Upper lobe of left lung (tissue), 6 donors: ENCODE measurements at regions not wholly inside any gene's neighbourhood (a gene's known extent, or its start where the extent isn't known, plus 50 kb on each side); places are given as distances from the start of the nearest gene placed in this dataset.
"Not testable (repeated sequence)": the region's sequence is repeated elsewhere in the genome, so short reads cannot be mapped to it uniquely, and the experiment has no call there.

ENCODE experiments used
- ATAC-seq, 2 donors: fragments of 200-7000 bp; cut with Tn5 transposase; one replicate each; pipeline ENCODE4 v1.9.1; 2022; ENCODE audit warnings: mild to moderate bottlenecking in 2 of 2, moderate library complexity in 2 of 2; ENCODE audit not compliant: low FRiP score in 2 of 2
- DNase-seq, 2 donors: peaks; one replicate each; pipeline ENCODE4 v3.0.0-alpha.2; 2019 to 2020
- H3K27ac ChIP-seq, 4 donors: fragments of 200-600 bp; sonication (generic); one replicate each; pipeline ENCODE4 v1.5.1; 2016 to 2019
- H3K27me3 ChIP-seq, 4 donors: fragments of 200-600 bp; sonication (generic); one replicate each; pipeline ENCODE4 v1.5.1; 2017 to 2019
- H3K36me3 ChIP-seq, 4 donors: fragments of 200-600 bp; sonication (generic); one replicate each; pipeline ENCODE4 v1.5.1; 2016 to 2019
- H3K4me1 ChIP-seq, 4 donors: fragments of 200-600 bp; sonication (generic); one replicate each; pipeline ENCODE4 v1.5.1; 2018 to 2019
- H3K4me3 ChIP-seq, 4 donors: fragments of 200-600 bp; sonication (generic); one replicate each; pipeline ENCODE4 v1.5.1; 2017 to 2019; ENCODE audit warnings: mild to moderate bottlenecking in 2 of 4, moderate library complexity in 1 of 4
- H3K9me3 ChIP-seq, 4 donors: fragments of 200-600 bp; sonication (generic); one replicate each; pipeline ENCODE4 v1.5.1; 2018 to 2019
- CTCF ChIP-seq, 6 experiments: fragments of 450-650 bp in 4 of 6; fragments of 200-600 bp in 2 of 6; sonication (generic) in 2 of 6; IDR thresholded peaks; one replicate each; pipeline ENCODE4 v1.5.1; 2016 to 2019; ENCODE audit warnings: antibody characterized with exemption in 6 of 6
- EP300 ChIP-seq, 4 donors: sonication (generic); formaldehyde crosslinking; IDR thresholded peaks; one replicate each; pipeline ENCODE4 v1.5.1; 2017; ENCODE audit warnings: antibody characterized with exemption in 4 of 4, control low read depth in 2 of 4
- POLR2A ChIP-seq, 4 donors: fragments of 450-650 bp; IDR thresholded peaks; one replicate each; pipeline ENCODE4 v1.5.1; 2016 to 2017; ENCODE audit warnings: antibody characterized with exemption in 4 of 4, mild to moderate bottlenecking in 2 of 4
- POLR2AphosphoS5 ChIP-seq, 2 donors: sonication (generic); formaldehyde crosslinking; IDR thresholded peaks; one replicate each; pipeline ENCODE4 v1.5.1; 2017; ENCODE audit warnings: antibody characterized with exemption in 2 of 2
- WGBS, 2 donors: methylation state at CpG; one replicate each; pipeline ENCODE4 v1.1.5; 2017 to 2018; 5-methylcytosine and 5-hydroxymethylcytosine counted together
- donor health status: DM: no; HTN: no; CAD: no; lungs with moderate emphysema.
- donor health status: DM: no; HTN: yes; CAD: no; lungs with severe emphysema.

- WGBS, 2 donors, result 63 to 65% methylated on average over 2 of the region's 2 CpGs
- Histone ChIP-seq H3K27ac (no peak overlapping the region), H3K4me1 (no peaks in the 10 kb centered on the region), H3K4me3 (no peak overlapping the region), H3K36me3 (no peaks in the 10 kb centered on the region), H3K9me3 (no peaks in the 10 kb centered on the region), H3K27me3 (no peaks in the 10 kb centered on the region)
- TF ChIP-seq CTCF (IDR thresholded peaks at IDR 0.05), result no peak
- TF ChIP-seq EP300 (IDR thresholded peaks at IDR 0.05), result no peak
- TF ChIP-seq POLR2A (IDR thresholded peaks at IDR 0.05), result no peak
- no peak for TF ChIP-seq POLR2AphosphoS5 (IDR thresholded peaks at IDR 0.05)
- no peak for ATAC-seq
- DNase-seq, result no peak
Measured at GRCh38 chr6:115442323-115442722, 618.4 kb downstream of the FRK start.

GRCh38 chr6:115441651-115442050 is 619.0 kb downstream of the FRK start:
- DNase-seq (no peak), ATAC-seq (no peak)
- H3K4me1 ChIP-seq, result no peaks in the 10 kb centered on the region
- whole genome bisulfite sequencing, 2 donors, result 53 to 55% methylated on average over 1 of the region's 1 CpG
- H3K27ac ChIP-seq, result no peak overlapping the region
- no peak overlapping the region for H3K4me3 ChIP-seq
- no peaks in the 10 kb centered on the region for H3K36me3 ChIP-seq
- no peak for TF ChIP-seq EP300 (IDR thresholded peaks at IDR 0.05)
- no peak for TF ChIP-seq CTCF (IDR thresholded peaks at IDR 0.05)
- TF ChIP-seq POLR2AphosphoS5 (IDR thresholded peaks at IDR 0.05), result no peak
- no peak for TF ChIP-seq POLR2A (IDR thresholded peaks at IDR 0.05)
- no peaks in the 10 kb centered on the region for H3K9me3 ChIP-seq
- no peaks in the 10 kb centered on the region for H3K27me3 ChIP-seq

GRCh38 chr6:115415378-115415777 is 645.3 kb downstream of the FRK start:
- 42 to 54% methylated on average over 3 of the region's 3 CpGs for WGBS, 2 donors
- H3K4me1 ChIP-seq, result no peaks in the 10 kb centered on the region
- TF ChIP-seq EP300 (IDR thresholded peaks at IDR 0.05) (no peak), POLR2A (IDR thresholded peaks at IDR 0.05) (no peak), POLR2AphosphoS5 (IDR thresholded peaks at IDR 0.05) (no peak), CTCF (IDR thresholded peaks at IDR 0.05) (no peak)
- no peak overlapping the region for H3K4me3 ChIP-seq
- peaks cover 0 to 4% (median 0%) of the 10 kb centered on the region in 4 donors for H3K9me3 ChIP-seq
- DNase-seq (no peak), ATAC-seq (no peak)
- no peaks in the 10 kb centered on the region for H3K27me3 ChIP-seq
- no peaks in the 10 kb centered on the region for H3K36me3 ChIP-seq
- H3K27ac ChIP-seq, result no peak overlapping the region

- not testable (repeated sequence) for ATAC-seq, DNase-seq, H3K27me3 ChIP-seq, H3K27ac ChIP-seq, H3K4me3 ChIP-seq, H3K4me1 ChIP-seq, H3K36me3 ChIP-seq, H3K9me3 ChIP-seq
- WGBS, 2 donors, result 27 to 42% methylated on average over 6 of the region's 6 CpGs
Measured at GRCh38 chr6:115414916-115415315, 645.8 kb downstream of the FRK start.

- Histone ChIP-seq H3K4me1 (no peaks in the 10 kb centered on the region), H3K27me3 (no peaks in the 10 kb centered on the region), H3K27ac (no peak overlapping the region), H3K4me3 (no peak overlapping the region), H3K9me3 (no peaks in the 10 kb centered on the region), H3K36me3 (no peaks in the 10 kb centered on the region)
- 56% methylated on average over 2 of the region's 2 CpGs for WGBS, 2 donors
- ATAC-seq (no peak), DNase-seq (no peak)
- TF ChIP-seq POLR2AphosphoS5 (IDR thresholded peaks at IDR 0.05) (no peak), EP300 (IDR thresholded peaks at IDR 0.05) (no peak), CTCF (IDR thresholded peaks at IDR 0.05) (no peak), POLR2A (IDR thresholded peaks at IDR 0.05) (no peak)
Measured at GRCh38 chr6:115411756-115412155, 648.9 kb downstream of the FRK start.
